Sigmoid colon (tissue), 4 donors: ENCODE measurements at regions not wholly inside any gene's neighbourhood (a gene's known extent, or its start where the extent isn't known, plus 50 kb on each side); places are given as distances from the start of the nearest gene placed in this dataset.

Experiments
- EP300 ChIP-seq, 4 donors: sonication (generic); formaldehyde crosslinking; IDR thresholded peaks; one replicate each; pipeline ENCODE4 v1.6.1; 2017; ENCODE audit warnings: antibody characterized with exemption in 4 of 4
- POLR2A ChIP-seq, 2 donors: fragments of 450-650 bp; IDR thresholded peaks; one replicate each; pipeline ENCODE4 v1.6.1; 2016; ENCODE audit warnings: antibody characterized with exemption in 2 of 2, mild to moderate bottlenecking in 2 of 2, moderate library complexity in 2 of 2
- POLR2AphosphoS5 ChIP-seq, 4 donors: sonication (generic); formaldehyde crosslinking; IDR thresholded peaks; one replicate each; pipeline ENCODE4 v1.6.1; 2017; ENCODE audit warnings: antibody characterized with exemption in 4 of 4
- TF ChIP-seq, protein P1 (sequence below), 4 experiments: fragments of 450-650 bp in 3 of 4; fragments of 200-600 bp in 1 of 4; IDR thresholded peaks; one replicate each; pipeline ENCODE4 v1.5.1; 2016 to 2019; ENCODE audit warnings: antibody characterized with exemption in 4 of 4, mild to moderate bottlenecking in 3 of 4, moderate library complexity in 2 of 4

- TF ChIP-seq, protein P1, sequence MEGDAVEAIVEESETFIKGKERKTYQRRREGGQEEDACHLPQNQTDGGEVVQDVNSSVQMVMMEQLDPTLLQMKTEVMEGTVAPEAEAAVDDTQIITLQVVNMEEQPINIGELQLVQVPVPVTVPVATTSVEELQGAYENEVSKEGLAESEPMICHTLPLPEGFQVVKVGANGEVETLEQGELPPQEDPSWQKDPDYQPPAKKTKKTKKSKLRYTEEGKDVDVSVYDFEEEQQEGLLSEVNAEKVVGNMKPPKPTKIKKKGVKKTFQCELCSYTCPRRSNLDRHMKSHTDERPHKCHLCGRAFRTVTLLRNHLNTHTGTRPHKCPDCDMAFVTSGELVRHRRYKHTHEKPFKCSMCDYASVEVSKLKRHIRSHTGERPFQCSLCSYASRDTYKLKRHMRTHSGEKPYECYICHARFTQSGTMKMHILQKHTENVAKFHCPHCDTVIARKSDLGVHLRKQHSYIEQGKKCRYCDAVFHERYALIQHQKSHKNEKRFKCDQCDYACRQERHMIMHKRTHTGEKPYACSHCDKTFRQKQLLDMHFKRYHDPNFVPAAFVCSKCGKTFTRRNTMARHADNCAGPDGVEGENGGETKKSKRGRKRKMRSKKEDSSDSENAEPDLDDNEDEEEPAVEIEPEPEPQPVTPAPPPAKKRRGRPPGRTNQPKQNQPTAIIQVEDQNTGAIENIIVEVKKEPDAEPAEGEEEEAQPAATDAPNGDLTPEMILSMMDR (IDR thresholded peaks at IDR 0.05) = no peak
- TF ChIP-seq POLR2A (IDR thresholded peaks at IDR 0.05) = no peak
- no peak for TF ChIP-seq EP300 (IDR thresholded peaks at IDR 0.05)
- TF ChIP-seq POLR2AphosphoS5 (IDR thresholded peaks at IDR 0.05) = no peak
Observed at GRCh38 chr13:33560726-33561125, 257.2 kb upstream of the RFC3 start.
